SK-N-SH treated with all-trans-retinoic acid at 6 μM for 48 hours (cell line): ENCODE measurements at regions not wholly inside any gene's neighbourhood (a gene's known extent, or its start where the extent isn't known, plus 50 kb on each side); places are given as distances from the start of the nearest gene placed in this dataset.

ENCODE experiments used
- ATAC-seq: fragments of 200-7000 bp; cut with Tn5 transposase; 3 replicates; pipeline ENCODE4 v1.9.1; 2020; ENCODE audit warnings: mild to moderate bottlenecking, moderate library complexity
- ARNTL ChIP-seq: fragments of 450-650 bp; formaldehyde crosslinking; IDR thresholded peaks from 2 replicates; pipeline ENCODE4 v1.5.0; 2020; ENCODE audit warnings: low read depth, mild to moderate bottlenecking, moderate library complexity, borderline replicate concordance
- BACH2 ChIP-seq: fragments of 250-450 bp; sonication (Bioruptor Pico); IDR thresholded peaks from 2 replicates; pipeline ENCODE4 v1.9.0; 2021; ENCODE audit warnings: mild to moderate bottlenecking, borderline replicate concordance
- CSDC2 ChIP-seq: fragments of 250-450 bp; sonication (Bioruptor Pico); IDR thresholded peaks from 2 replicates; pipeline ENCODE4 v1.5.0; 2020; ENCODE audit warnings: mild to moderate bottlenecking, moderate library complexity
- ESRRG ChIP-seq: fragments of 250-450 bp; sonication (Bioruptor Pico); IDR thresholded peaks from 2 replicates; pipeline ENCODE4 v1.6.1; 2021; ENCODE audit warnings: mild to moderate bottlenecking
- GLIS3 ChIP-seq: fragments of 250-450 bp; sonication (Bioruptor Pico); IDR thresholded peaks from 2 replicates; pipeline ENCODE4 v1.5.0; 2020; ENCODE audit warnings: mild to moderate bottlenecking, moderate library complexity
- ISL1 ChIP-seq: fragments of 250-450 bp; sonication (Bioruptor Pico); IDR thresholded peaks from 2 replicates; pipeline ENCODE4 v2.1.2; 2022; ENCODE audit warnings: mild to moderate bottlenecking, moderate library complexity
- PPARA ChIP-seq: fragments of 250-450 bp; sonication (Bioruptor Pico); IDR thresholded peaks from 2 replicates; pipeline ENCODE4 v1.5.0; 2020; ENCODE audit warnings: mild to moderate bottlenecking, borderline replicate concordance
- RARB ChIP-seq: fragments of 250-450 bp; sonication (Bioruptor Pico); IDR thresholded peaks from 2 replicates; pipeline ENCODE4 v1.8.0; 2021; ENCODE audit warnings: mild to moderate bottlenecking, moderate library complexity
- TOX ChIP-seq: fragments of 250-450 bp; sonication (Bioruptor Pico); IDR thresholded peaks from 2 replicates; pipeline ENCODE4 v1.8.0; 2021; ENCODE audit warnings: mild to moderate bottlenecking, moderate library complexity, borderline replicate concordance
- ZC3H10 ChIP-seq: fragments of 250-450 bp; sonication (Bioruptor Pico); IDR thresholded peaks from 2 replicates; pipeline ENCODE4 v1.5.1; 2021; ENCODE audit warnings: mild to moderate bottlenecking, moderate library complexity
- ZFP3 ChIP-seq: fragments of 250-450 bp; sonication (Bioruptor Pico); IDR thresholded peaks from 2 replicates; pipeline ENCODE4 v1.5.0; 2020; ENCODE audit warnings: mild to moderate bottlenecking, moderate library complexity
- ZFP30 ChIP-seq: fragments of 450-650 bp; formaldehyde crosslinking; IDR thresholded peaks from 2 replicates; pipeline ENCODE4 v1.5.0; 2022; ENCODE audit warnings: mild to moderate bottlenecking, moderate library complexity
- ZNF565 ChIP-seq: fragments of 450-650 bp; formaldehyde crosslinking; conservative IDR thresholded peaks from 2 replicates; pipeline ENCODE4 v1.5.0; 2020; ENCODE audit warnings: low read depth, mild to moderate bottlenecking, moderate library complexity
- ZNF70 ChIP-seq: fragments of 450-650 bp; formaldehyde crosslinking; IDR thresholded peaks from 2 replicates; pipeline ENCODE4 v1.5.0; 2020; ENCODE audit warnings: mild to moderate bottlenecking, moderate library complexity
- ZNF8 ChIP-seq: fragments of 450-650 bp; formaldehyde crosslinking; IDR thresholded peaks from 2 replicates; pipeline ENCODE4 v1.5.0; 2020; ENCODE audit warnings: mild to moderate bottlenecking, moderate library complexity
- TF ChIP-seq, protein P1 (sequence below): fragments of 250-450 bp; sonication (Bioruptor Pico); IDR thresholded peaks from 2 replicates; pipeline ENCODE4 v1.8.0; 2020; ENCODE audit warnings: mild to moderate bottlenecking, moderate library complexity, borderline replicate concordance
- TF ChIP-seq, protein P2 (sequence below): fragments of 250-450 bp; sonication (Bioruptor Pico); IDR thresholded peaks from 2 replicates; pipeline ENCODE4 v1.5.1; 2021; ENCODE audit warnings: mild to moderate bottlenecking, moderate library complexity
- TF ChIP-seq, protein P3 (sequence below): fragments of 250-450 bp; sonication (Bioruptor Pico); IDR thresholded peaks from 2 replicates; pipeline ENCODE4 v1.8.0; 2021; ENCODE audit warnings: low read depth, mild to moderate bottlenecking, moderate library complexity, borderline replicate concordance
- TF ChIP-seq, protein P4 (sequence below): fragments of 250-450 bp; sonication (Bioruptor Pico); IDR thresholded peaks from 2 replicates; pipeline ENCODE4 v1.5.1; 2020; ENCODE audit warnings: low read depth, mild to moderate bottlenecking, moderate library complexity

DNA sequence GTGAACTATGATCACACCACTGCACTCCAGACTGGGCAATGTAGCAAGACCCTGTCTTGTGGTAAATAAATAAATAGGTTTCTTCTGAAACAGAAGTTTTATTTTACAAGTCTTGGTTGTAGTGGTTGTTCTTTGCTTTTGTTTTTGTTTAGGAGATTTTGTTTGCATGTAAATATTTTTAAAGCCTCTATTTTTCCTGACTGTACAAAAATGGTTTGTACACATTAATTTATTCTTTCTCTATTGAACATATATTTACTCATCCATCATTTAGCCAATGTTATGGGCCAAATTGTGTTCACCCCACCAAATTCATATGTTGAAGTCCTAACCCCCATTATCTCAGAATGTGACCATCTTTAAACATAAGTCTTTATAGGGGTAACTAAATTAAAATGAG is 580.1 kb downstream of the EPHA4 start (continued):
- TF ChIP-seq, protein P1, sequence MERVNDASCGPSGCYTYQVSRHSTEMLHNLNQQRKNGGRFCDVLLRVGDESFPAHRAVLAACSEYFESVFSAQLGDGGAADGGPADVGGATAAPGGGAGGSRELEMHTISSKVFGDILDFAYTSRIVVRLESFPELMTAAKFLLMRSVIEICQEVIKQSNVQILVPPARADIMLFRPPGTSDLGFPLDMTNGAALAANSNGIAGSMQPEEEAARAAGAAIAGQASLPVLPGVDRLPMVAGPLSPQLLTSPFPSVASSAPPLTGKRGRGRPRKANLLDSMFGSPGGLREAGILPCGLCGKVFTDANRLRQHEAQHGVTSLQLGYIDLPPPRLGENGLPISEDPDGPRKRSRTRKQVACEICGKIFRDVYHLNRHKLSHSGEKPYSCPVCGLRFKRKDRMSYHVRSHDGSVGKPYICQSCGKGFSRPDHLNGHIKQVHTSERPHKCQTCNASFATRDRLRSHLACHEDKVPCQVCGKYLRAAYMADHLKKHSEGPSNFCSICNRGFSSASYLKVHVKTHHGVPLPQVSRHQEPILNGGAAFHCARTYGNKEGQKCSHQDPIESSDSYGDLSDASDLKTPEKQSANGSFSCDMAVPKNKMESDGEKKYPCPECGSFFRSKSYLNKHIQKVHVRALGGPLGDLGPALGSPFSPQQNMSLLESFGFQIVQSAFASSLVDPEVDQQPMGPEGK (CRISPR knock-in tag): no peak

DNA sequence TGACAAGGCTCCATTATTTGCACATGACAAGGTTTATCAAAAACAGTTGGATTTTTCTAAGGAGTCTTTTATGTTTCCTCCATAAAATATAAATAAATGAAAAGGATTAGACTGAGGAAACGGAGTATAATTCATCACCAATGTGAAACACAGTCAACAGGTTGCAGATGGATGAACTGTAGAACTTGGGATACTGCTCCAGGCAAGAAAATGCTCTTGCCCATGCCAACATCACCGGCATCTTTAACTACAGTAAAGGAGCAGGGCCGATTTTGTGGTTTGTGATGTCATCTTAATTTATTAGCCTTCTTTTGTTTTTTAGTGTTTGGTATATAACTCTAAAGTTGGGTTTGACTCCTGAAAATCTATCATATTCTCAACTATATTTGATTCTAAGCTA is 577.3 kb downstream of the EPHA4 start:
- TF ChIP-seq, protein P2, sequence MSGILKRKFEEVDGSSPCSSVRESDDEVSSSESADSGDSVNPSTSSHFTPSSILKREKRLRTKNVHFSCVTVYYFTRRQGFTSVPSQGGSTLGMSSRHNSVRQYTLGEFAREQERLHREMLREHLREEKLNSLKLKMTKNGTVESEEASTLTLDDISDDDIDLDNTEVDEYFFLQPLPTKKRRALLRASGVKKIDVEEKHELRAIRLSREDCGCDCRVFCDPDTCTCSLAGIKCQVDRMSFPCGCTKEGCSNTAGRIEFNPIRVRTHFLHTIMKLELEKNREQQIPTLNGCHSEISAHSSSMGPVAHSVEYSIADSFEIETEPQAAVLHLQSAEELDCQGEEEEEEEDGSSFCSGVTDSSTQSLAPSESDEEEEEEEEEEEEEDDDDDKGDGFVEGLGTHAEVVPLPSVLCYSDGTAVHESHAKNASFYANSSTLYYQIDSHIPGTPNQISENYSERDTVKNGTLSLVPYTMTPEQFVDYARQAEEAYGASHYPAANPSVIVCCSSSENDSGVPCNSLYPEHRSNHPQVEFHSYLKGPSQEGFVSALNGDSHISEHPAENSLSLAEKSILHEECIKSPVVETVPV (CRISPR knock-in tag): no peak
- no peak for TF ChIP-seq BACH2
- TF ChIP-seq ZFP3 (CRISPR knock-in tag): no peak
- no peak for TF ChIP-seq ESRRG (CRISPR knock-in tag)
- TF ChIP-seq ZNF70 (CRISPR knock-in tag): no peak
- no peak for TF ChIP-seq ZC3H10 (CRISPR knock-in tag)
- TF ChIP-seq PPARA (CRISPR knock-in tag): no peak
- no peak for TF ChIP-seq ZNF565 (CRISPR knock-in tag)
- TF ChIP-seq ISL1 (CRISPR knock-in tag): no peak
- TF ChIP-seq GLIS3 (CRISPR knock-in tag): no peak
- TF ChIP-seq, protein P1 (CRISPR knock-in tag): no peak
- no peak for TF ChIP-seq TOX (CRISPR knock-in tag)
- TF ChIP-seq, protein P3, sequence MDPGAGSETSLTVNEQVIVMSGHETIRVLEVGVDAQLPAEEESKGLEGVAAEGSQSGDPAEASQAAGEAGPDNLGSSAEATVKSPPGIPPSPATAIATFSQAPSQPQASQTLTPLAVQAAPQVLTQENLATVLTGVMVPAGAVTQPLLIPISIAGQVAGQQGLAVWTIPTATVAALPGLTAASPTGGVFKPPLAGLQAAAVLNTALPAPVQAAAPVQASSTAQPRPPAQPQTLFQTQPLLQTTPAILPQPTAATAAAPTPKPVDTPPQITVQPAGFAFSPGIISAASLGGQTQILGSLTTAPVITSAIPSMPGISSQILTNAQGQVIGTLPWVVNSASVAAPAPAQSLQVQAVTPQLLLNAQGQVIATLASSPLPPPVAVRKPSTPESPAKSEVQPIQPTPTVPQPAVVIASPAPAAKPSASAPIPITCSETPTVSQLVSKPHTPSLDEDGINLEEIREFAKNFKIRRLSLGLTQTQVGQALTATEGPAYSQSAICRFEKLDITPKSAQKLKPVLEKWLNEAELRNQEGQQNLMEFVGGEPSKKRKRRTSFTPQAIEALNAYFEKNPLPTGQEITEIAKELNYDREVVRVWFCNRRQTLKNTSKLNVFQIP (CRISPR knock-in tag): no peak
- no peak for TF ChIP-seq RARB (CRISPR knock-in tag)
- TF ChIP-seq, protein P4, sequence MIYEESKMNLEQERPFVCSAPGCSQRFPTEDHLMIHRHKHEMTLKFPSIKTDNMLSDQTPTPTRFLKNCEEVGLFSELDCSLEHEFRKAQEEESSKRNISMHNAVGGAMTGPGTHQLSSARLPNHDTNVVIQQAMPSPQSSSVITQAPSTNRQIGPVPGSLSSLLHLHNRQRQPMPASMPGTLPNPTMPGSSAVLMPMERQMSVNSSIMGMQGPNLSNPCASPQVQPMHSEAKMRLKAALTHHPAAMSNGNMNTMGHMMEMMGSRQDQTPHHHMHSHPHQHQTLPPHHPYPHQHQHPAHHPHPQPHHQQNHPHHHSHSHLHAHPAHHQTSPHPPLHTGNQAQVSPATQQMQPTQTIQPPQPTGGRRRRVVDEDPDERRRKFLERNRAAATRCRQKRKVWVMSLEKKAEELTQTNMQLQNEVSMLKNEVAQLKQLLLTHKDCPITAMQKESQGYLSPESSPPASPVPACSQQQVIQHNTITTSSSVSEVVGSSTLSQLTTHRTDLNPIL (CRISPR knock-in tag): no peak
- no peak for ATAC-seq

DNA sequence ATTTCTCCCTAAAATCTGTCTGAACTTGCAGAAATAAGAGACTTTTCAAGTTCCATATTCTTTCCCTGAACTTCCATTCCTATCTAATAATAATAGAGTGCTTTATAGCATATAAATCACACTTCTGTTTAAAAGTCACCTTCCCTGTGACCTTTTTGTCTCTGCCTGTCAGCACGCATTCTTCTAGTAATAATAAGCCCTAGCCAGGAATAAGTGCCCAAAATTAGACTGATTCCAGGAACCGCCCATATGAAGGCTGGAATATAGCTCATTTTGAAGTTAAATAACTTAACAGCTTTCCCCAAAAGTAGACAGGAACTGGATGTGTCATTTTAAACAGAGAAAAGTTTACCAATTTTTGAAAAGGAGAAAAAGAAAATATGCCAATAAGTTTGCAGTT is 576.5 kb downstream of the EPHA4 start:
- no peak for ATAC-seq
- TF ChIP-seq, protein P2 (CRISPR knock-in tag): no peak
- TF ChIP-seq GLIS3 (CRISPR knock-in tag) (no peak), ZFP30 (CRISPR knock-in tag) (no peak), ZNF8 (no peak), TOX (CRISPR knock-in tag) (no peak), ZNF70 (CRISPR knock-in tag) (no peak), ZC3H10 (CRISPR knock-in tag) (no peak), ISL1 (CRISPR knock-in tag) (no peak), ARNTL (no peak), ZNF565 (CRISPR knock-in tag) (no peak), ZFP3 (CRISPR knock-in tag) (no peak), CSDC2 (CRISPR knock-in tag) (no peak)
- TF ChIP-seq, protein P4 (CRISPR knock-in tag): no peak
- TF ChIP-seq, protein P3 (CRISPR knock-in tag): no peak
